ENCODE measurements at regions not wholly inside any gene's neighbourhood (a gene's known extent, or its start where the extent isn't known, plus 50 kb on each side); places are given as distances from the start of the nearest gene placed in this dataset.

GRCh38 chr2:145715601-145716000, 1195.7 kb upstream of the ZEB2 start:
- Histone ChIP-seq H3K4me1 (ENCODE audit: insufficient read depth, low read length) (no peaks in the 10 kb centered on the region), H3K4me3 (ENCODE audit: low read length) (no peak overlapping the region), H3K9me3 (ENCODE audit: control insufficient read depth in 1 of 2, insufficient read depth in 1 of 2, low read length in 2 of 2) (no peaks in the 10 kb centered on the region), H3K36me3 (ENCODE audit: insufficient read depth, low read length) (no peaks in the 10 kb centered on the region), H3K27ac (ENCODE audit: low read depth in 1 of 2, low read length in 2 of 2) (no peak overlapping the region), H3K27me3 (ENCODE audit: control insufficient read depth in 1 of 2, insufficient read depth in 2 of 2, low read length in 2 of 2) (no peaks in the 10 kb centered on the region)
- H3K27me3 Mint-ChIP-seq, result no peaks in the 10 kb centered on the region
- no peak for DNase-seq
- ChIA-PET CTCF (no interaction called here), POLR2A (no interaction called here)
- H3K4me1 Mint-ChIP-seq (ENCODE audit: low read depth), result no peaks in the 10 kb centered on the region
- no peak overlapping the region for H3K4me3 Mint-ChIP-seq
- no peak overlapping the region for H3K27ac Mint-ChIP-seq
- intact Hi-C loops (cut with DNase I, micrococcal nuclease), result no loop called here
- no peaks in the 10 kb centered on the region for H3K36me3 Mint-ChIP-seq (ENCODE audit: low read depth)
- TF ChIP-seq CTCF (IDR thresholded peaks at IDR 0.05), result no peak
- ATAC-seq (ENCODE audit: poor library complexity), result no peak
- peaks cover 12% of the 10 kb centered on the region for H3K9me3 Mint-ChIP-seq

GRCh38 chr2:145710303-145710702, 1190.4 kb upstream of the ZEB2 start:
- Histone ChIP-seq H3K36me3 (ENCODE audit: insufficient read depth, low read length) (no peaks in the 10 kb centered on the region), H3K27ac (ENCODE audit: low read depth in 1 of 2, low read length in 2 of 2) (no peak overlapping the region), H3K4me3 (ENCODE audit: low read length) (no peak overlapping the region), H3K9me3 (ENCODE audit: control insufficient read depth in 1 of 2, insufficient read depth in 1 of 2, low read length in 2 of 2) (peaks cover 0 to 3% of the 10 kb centered on the region in 2 experiments), H3K27me3 (ENCODE audit: control insufficient read depth in 1 of 2, insufficient read depth in 2 of 2, low read length in 2 of 2) (no peaks in the 10 kb centered on the region), H3K4me1 (ENCODE audit: insufficient read depth, low read length) (no peaks in the 10 kb centered on the region)
- Mint-ChIP-seq H3K4me1 (ENCODE audit: low read depth) (no peaks in the 10 kb centered on the region), H3K9me3 (peaks cover 14% of the 10 kb centered on the region), H3K27me3 (no peaks in the 10 kb centered on the region), H3K36me3 (ENCODE audit: low read depth) (no peaks in the 10 kb centered on the region), H3K4me3 (no peak overlapping the region), H3K27ac (no peak overlapping the region)
- CTCF ChIA-PET, result no interaction called here
- TF ChIP-seq CTCF (IDR thresholded peaks at IDR 0.05), result no peak
- ATAC-seq (ENCODE audit: poor library complexity) (no peak), DNase-seq (no peak)
- POLR2A ChIA-PET, result no interaction called here
- intact Hi-C loops (cut with DNase I, micrococcal nuclease), result no loop called here

GRCh38 chr2:145702305-145702704, 1182.4 kb upstream of the ZEB2 start:
- POLR2A ChIA-PET, result no interaction called here
- H3K36me3 Mint-ChIP-seq (ENCODE audit: low read depth), result no peaks in the 10 kb centered on the region
- H3K4me3 ChIP-seq (ENCODE audit: low read length), result no peak overlapping the region

More at GRCh38 chr2:145702305-145702704, 1182.4 kb upstream of the ZEB2 start:
- DNase-seq (no peak), ATAC-seq (ENCODE audit: poor library complexity) (no peak)
- intact Hi-C loops (cut with DNase I, micrococcal nuclease), result no loop called here
- H3K27ac ChIP-seq (ENCODE audit: low read depth in 1 of 2, low read length in 2 of 2), result no peak overlapping the region
- CTCF ChIA-PET, result interaction anchor here (0.6 kb wide), 1 partner anchor 1307 kb away, joined by 6 read pairs; no protein-coding TSS in a partner anchor
- H3K9me3 Mint-ChIP-seq, result peaks cover 8% of the 10 kb centered on the region
- no peaks in the 10 kb centered on the region for H3K27me3 ChIP-seq (ENCODE audit: control insufficient read depth in 1 of 2, insufficient read depth in 2 of 2, low read length in 2 of 2)
- H3K27ac Mint-ChIP-seq, result no peak overlapping the region
- H3K36me3 ChIP-seq (ENCODE audit: insufficient read depth, low read length), result no peaks in the 10 kb centered on the region
- no peaks in the 10 kb centered on the region for H3K4me1 ChIP-seq (ENCODE audit: insufficient read depth, low read length)
- H3K4me3 Mint-ChIP-seq, result no peak overlapping the region
- H3K27me3 Mint-ChIP-seq, result no peaks in the 10 kb centered on the region
- H3K4me1 Mint-ChIP-seq (ENCODE audit: low read depth), result no peaks in the 10 kb centered on the region
- TF ChIP-seq CTCF (IDR thresholded peaks at IDR 0.05), result no peak
- no peaks in the 10 kb centered on the region for H3K9me3 ChIP-seq (ENCODE audit: control insufficient read depth in 1 of 2, insufficient read depth in 1 of 2, low read length in 2 of 2)
